Suprapubic skin (tissue), 4 donors: ENCODE measurements at regions not wholly inside any gene's neighbourhood (a gene's known extent, or its start where the extent isn't known, plus 50 kb on each side); places are given as distances from the start of the nearest gene placed in this dataset.

ENCODE experiments used
- EP300 ChIP-seq: sonication (generic); formaldehyde crosslinking; IDR thresholded peaks from one replicate; pipeline ENCODE4 v1.6.1; 2017; ENCODE audit warnings: antibody characterized with exemption
- POLR2A ChIP-seq, 2 donors: fragments of 450-650 bp; IDR thresholded peaks; one replicate each; pipeline ENCODE4 v1.6.1; 2017; ENCODE audit warnings: antibody characterized with exemption in 2 of 2, mild to moderate bottlenecking in 2 of 2, moderate library complexity in 2 of 2
- POLR2AphosphoS5 ChIP-seq, 3 donors: sonication (generic); formaldehyde crosslinking; IDR thresholded peaks; one replicate each; pipeline ENCODE4 v1.6.1; 2017; ENCODE audit warnings: antibody characterized with exemption in 3 of 3
- TF ChIP-seq, protein P1 (sequence below), 2 donors: fragments of 200-600 bp in 1 of 2; fragments of 450-650 bp in 1 of 2; sonication (generic) in 1 of 2; IDR thresholded peaks; one replicate each; pipeline ENCODE4 v1.5.1; 2016 to 2019; ENCODE audit warnings: antibody characterized with exemption in 2 of 2, mild to moderate bottlenecking in 1 of 2, moderate library complexity in 1 of 2

GRCh38 chrY:17366400-17366799, 513.6 kb downstream of the CDY2B start:
- TF ChIP-seq POLR2A (IDR thresholded peaks at IDR 0.05), result no peak
- TF ChIP-seq, protein P1, sequence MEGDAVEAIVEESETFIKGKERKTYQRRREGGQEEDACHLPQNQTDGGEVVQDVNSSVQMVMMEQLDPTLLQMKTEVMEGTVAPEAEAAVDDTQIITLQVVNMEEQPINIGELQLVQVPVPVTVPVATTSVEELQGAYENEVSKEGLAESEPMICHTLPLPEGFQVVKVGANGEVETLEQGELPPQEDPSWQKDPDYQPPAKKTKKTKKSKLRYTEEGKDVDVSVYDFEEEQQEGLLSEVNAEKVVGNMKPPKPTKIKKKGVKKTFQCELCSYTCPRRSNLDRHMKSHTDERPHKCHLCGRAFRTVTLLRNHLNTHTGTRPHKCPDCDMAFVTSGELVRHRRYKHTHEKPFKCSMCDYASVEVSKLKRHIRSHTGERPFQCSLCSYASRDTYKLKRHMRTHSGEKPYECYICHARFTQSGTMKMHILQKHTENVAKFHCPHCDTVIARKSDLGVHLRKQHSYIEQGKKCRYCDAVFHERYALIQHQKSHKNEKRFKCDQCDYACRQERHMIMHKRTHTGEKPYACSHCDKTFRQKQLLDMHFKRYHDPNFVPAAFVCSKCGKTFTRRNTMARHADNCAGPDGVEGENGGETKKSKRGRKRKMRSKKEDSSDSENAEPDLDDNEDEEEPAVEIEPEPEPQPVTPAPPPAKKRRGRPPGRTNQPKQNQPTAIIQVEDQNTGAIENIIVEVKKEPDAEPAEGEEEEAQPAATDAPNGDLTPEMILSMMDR (IDR thresholded peaks at IDR 0.05), result no peak
- no peak for TF ChIP-seq POLR2AphosphoS5 (IDR thresholded peaks at IDR 0.05)
- no peak for TF ChIP-seq EP300
